ENCODE measurements at regions not wholly inside any gene's neighbourhood (a gene's known extent, or its start where the extent isn't known, plus 50 kb on each side); places are given as distances from the start of the nearest gene placed in this dataset.
A peak's percentile ranks its signal among the peaks of the same experiment; 100 is the strongest.

DNA sequence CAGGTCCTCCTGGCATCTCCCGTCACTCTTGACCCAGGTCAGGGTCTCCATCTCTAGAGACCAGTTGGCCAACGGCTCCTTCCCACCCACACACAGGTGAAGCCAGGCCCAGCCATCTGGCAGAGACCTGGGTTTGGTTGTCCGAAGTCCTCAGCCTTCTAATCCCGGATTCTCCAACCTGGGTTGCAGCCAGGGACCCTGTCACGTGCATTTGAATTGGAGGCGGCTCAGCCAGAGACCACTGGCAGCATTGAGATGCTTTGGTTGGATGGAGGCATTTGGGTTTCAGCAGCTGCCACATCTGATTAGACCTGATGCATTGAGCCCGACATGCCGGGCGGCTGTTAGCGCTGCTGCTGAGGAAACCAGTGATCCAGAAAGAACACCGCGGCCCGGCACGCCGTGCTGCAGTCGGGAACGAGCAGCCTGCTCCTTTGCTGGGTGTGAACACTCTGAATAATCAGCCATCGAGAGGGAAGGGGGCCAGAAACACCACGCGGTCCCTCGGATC, 163.2 kb downstream of the BRD1 start:
- intact Hi-C loops (cut with DNase I): no loop called here
- no peak for TF ChIP-seq POLR2A (IDR thresholded peaks at IDR 0.05)
- TF ChIP-seq POLR2AphosphoS5 (IDR thresholded peaks at IDR 0.05): no peak
- no peak for TF ChIP-seq EP300 (IDR thresholded peaks at IDR 0.05)
- TF ChIP-seq, protein P1, sequence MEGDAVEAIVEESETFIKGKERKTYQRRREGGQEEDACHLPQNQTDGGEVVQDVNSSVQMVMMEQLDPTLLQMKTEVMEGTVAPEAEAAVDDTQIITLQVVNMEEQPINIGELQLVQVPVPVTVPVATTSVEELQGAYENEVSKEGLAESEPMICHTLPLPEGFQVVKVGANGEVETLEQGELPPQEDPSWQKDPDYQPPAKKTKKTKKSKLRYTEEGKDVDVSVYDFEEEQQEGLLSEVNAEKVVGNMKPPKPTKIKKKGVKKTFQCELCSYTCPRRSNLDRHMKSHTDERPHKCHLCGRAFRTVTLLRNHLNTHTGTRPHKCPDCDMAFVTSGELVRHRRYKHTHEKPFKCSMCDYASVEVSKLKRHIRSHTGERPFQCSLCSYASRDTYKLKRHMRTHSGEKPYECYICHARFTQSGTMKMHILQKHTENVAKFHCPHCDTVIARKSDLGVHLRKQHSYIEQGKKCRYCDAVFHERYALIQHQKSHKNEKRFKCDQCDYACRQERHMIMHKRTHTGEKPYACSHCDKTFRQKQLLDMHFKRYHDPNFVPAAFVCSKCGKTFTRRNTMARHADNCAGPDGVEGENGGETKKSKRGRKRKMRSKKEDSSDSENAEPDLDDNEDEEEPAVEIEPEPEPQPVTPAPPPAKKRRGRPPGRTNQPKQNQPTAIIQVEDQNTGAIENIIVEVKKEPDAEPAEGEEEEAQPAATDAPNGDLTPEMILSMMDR (IDR thresholded peaks at IDR 0.05): no peak
- no peak overlapping the region for H3K4me3 ChIP-seq
- peak; percentile 51 for DNase-seq
- peaks cover 4 to 89% (median 40%) of the 10 kb centered on the region in 3 donors for H3K27me3 ChIP-seq
- no peaks in the 10 kb centered on the region for H3K9me3 ChIP-seq
- H3K36me3 ChIP-seq: no peaks in the 10 kb centered on the region
- WGBS, 2 donors: 80 to 83% methylated on average over 21 of the region's 21 CpGs
- no peaks in the 10 kb centered on the region for H3K4me1 ChIP-seq
- no peak overlapping the region for H3K27ac ChIP-seq

DNA sequence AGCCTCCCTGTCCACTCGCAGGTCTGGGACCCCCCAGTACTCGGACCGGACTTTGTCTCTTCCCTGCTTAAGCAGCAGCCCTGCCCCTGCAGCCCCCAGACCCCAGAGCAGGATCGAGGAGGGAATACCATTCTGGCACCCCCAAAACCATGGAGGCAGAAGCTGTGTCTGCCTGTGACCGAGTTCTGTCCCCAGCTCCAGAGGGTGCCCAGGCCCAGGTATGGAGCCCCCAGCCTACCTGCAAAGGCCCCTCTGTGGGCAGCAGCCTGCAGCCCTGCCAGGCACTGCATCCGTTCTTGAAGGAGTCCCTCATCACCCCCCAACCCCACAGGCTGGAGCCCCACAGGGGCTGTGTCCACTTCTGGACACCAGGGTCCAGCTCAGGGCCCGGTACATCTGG, 163.8 kb downstream of the BRD1 start:
- TF ChIP-seq EP300 (IDR thresholded peaks at IDR 0.05): no peak
- TF ChIP-seq, protein P1 (IDR thresholded peaks at IDR 0.05): no peak
- DNase-seq: peak; percentile 41
- Histone ChIP-seq H3K27ac (no peak overlapping the region), H3K36me3 (no peaks in the 10 kb centered on the region), H3K4me3 (no peak overlapping the region), H3K9me3 (no peaks in the 10 kb centered on the region), H3K27me3 (peaks cover 4 to 87% (median 34%) of the 10 kb centered on the region in 3 donors), H3K4me1 (no peaks in the 10 kb centered on the region)
- WGBS, 2 donors: 71 to 84% methylated on average over 7 of the region's 7 CpGs
- intact Hi-C loops (cut with DNase I): no loop called here

DNA sequence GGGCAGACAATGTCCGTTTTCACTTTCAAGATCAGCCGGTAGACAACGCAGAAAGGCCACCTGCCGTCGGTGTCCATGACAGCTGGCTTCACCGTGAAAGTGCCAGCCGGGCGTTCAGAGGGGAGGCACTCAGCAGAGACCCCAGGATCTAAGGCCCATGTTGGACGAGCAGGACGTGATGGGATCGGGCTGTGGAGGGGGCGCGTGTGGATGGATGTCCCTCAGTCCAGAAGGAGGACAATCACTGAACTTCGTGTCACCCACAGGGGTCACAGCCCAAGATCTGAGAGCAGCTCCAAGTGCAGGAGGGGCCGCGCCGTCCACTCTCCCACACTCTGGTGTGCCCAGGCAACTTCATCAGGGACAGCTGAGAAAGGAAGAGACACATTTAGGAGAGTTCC, 164.4 kb downstream of the BRD1 start:
- intact Hi-C loops (cut with DNase I): no loop called here
- Histone ChIP-seq H3K9me3 (no peaks in the 10 kb centered on the region), H3K36me3 (no peaks in the 10 kb centered on the region), H3K27ac (no peak overlapping the region), H3K4me1 (no peaks in the 10 kb centered on the region), H3K4me3 (no peak overlapping the region), H3K27me3 (peaks cover 4 to 82% (median 29%) of the 10 kb centered on the region in 3 donors)
- 93 to 94% methylated on average over 17 of the region's 17 CpGs for WGBS, 2 donors
- TF ChIP-seq POLR2AphosphoS5 (IDR thresholded peaks at IDR 0.05) (no peak), POLR2A (IDR thresholded peaks at IDR 0.05) (no peak), EP300 (IDR thresholded peaks at IDR 0.05) (no peak)
- TF ChIP-seq, protein P1 (IDR thresholded peaks at IDR 0.05): no peak
- peak; percentile 59 for DNase-seq

DNA sequence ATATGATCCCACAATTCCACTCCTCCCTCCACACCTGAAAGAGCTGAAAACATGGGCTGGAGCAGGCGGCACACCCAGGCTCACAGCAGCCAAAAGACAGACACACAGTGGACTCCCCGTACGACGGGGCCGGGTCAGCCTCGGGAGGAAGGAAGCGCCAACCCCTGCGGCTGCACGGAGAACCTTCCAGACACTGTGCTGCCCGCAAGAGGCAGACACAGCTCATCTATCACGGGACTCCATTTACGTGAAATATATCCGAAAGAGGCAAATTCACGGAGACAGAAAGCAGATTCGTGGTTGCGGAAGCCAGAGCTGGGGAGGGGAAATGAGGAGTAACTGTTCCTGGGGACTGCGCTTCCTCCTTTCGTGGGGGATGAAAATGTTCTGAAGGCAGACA, 165.0 kb downstream of the BRD1 start:
- WGBS, 2 donors: 79 to 84% methylated on average over 18 of the region's 18 CpGs
- Histone ChIP-seq H3K27me3 (peaks cover 4 to 81% (median 25%) of the 10 kb centered on the region in 3 donors), H3K36me3 (no peaks in the 10 kb centered on the region), H3K4me1 (no peaks in the 10 kb centered on the region), H3K9me3 (no peaks in the 10 kb centered on the region), H3K4me3 (no peak overlapping the region), H3K27ac (no peak overlapping the region)
- intact Hi-C loops (cut with DNase I): no loop called here
- no peak for DNase-seq
- TF ChIP-seq POLR2AphosphoS5 (IDR thresholded peaks at IDR 0.05): no peak

DNA sequence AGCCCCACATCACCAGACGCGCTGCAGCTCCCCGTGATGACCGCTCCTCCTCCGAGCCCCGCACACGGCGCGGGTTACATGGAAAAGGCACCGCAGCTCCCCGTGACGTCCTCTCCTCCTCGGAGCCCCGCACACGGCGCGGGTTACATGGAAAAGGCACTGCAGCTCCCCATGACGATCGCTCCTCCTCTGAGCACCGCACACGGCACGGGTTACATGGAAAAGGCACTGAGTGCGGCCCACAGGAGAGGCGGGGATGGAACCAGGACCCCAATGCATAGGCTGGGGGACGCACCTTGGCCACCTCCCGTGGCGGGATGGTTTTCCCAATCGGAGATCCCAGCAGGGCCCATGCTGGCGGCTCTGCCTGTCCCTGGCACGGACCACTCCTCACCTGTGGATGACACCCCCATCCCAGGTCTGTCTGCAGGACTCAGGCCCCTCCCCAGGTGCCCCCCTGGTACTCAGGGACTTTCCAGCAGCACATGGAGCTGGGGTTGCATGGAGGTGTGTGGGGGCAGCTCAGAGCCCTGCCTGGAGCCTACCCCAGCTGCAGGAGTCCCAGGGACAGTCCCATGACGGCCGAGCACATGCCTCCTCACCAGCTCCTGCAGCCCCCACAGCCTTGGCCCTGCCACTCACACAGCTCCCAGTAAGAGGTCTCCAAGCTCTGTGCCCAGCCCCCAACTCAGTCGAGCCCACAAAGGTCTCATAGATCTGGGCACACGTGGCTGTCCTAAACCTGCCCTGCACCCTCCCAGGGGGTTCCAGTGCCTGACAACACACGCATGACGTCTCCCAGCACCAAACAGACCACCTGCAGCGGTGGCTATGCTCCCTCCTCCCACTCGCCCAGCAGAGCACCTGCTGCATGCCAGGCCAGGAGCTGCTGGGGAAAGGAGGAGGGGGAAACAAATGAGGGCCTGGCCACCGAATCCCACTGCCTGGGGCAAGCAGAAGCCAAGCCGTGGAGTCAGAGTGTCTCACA, 166.6 kb downstream of the BRD1 start:
- Histone ChIP-seq H3K4me3 (no peak overlapping the region), H3K36me3 (no peaks in the 10 kb centered on the region), H3K27me3 (peaks cover 4 to 66% (median 10%) of the 10 kb centered on the region in 3 donors), H3K4me1 (no peaks in the 10 kb centered on the region), H3K9me3 (no peaks in the 10 kb centered on the region), H3K27ac (no peak overlapping the region)
- WGBS, 2 donors: 81% methylated on average over 40 of the region's 40 CpGs
- intact Hi-C loops (cut with DNase I): no loop called here
- peak; percentile 49 for DNase-seq
- TF ChIP-seq POLR2A (IDR thresholded peaks at IDR 0.05) (no peak), EP300 (IDR thresholded peaks at IDR 0.05) (no peak), POLR2AphosphoS5 (IDR thresholded peaks at IDR 0.05) (no peak)
- TF ChIP-seq, protein P1 (IDR thresholded peaks at IDR 0.05): no peak
